Right lobe of liver (tissue), 4 donors: ENCODE measurements at regions not wholly inside any gene's neighbourhood (a gene's known extent, or its start where the extent isn't known, plus 50 kb on each side); places are given as distances from the start of the nearest gene placed in this dataset.

Experiments
- CTCF ChIP-seq, 4 donors: fragments of 200-600 bp in 3 of 4; fragments of 450-650 bp in 1 of 4; IDR thresholded peaks; one replicate each; pipeline versions ENCODE4 v1.5.1 to v1.8.0; 2016 to 2022; ENCODE audit warnings: antibody characterized with exemption in 4 of 4, mild to moderate bottlenecking in 2 of 4
- POLR2A ChIP-seq: fragments of 450-650 bp; IDR thresholded peaks from one replicate; pipeline ENCODE4 v1.6.1; 2017; ENCODE audit warnings: antibody characterized with exemption, mild to moderate bottlenecking
- donor health status: DM: no; HTN: no; CAD: no.
- donor health status: DM: no; HTN: no; CAD: no.
- donor health status: DM: no; HTN: yes; CAD: no.

DNA sequence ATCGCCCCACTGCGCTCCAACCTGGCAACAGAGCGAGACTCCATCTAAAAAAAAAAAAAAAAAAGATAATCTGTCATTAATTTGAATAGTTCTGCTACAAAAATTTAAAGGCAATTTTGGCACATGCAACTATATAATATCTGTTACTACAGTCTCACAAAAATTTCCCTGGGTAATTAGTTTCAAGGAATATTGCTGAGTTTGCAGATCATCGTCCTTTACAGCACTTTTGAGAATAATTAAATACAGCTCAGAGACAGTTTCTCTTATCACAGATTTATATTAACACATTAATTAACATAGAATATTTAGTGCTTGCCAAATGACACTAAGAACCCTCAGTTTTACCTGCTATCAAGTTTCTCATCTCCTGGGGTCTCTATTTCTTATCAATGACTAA, 540.4 kb upstream of the ZNF804A start:
- TF ChIP-seq CTCF (IDR thresholded peaks at IDR 0.05) (no peak), POLR2A (no peak)
